GM06990 (cell line): ENCODE measurements at regions not wholly inside any gene's neighbourhood (a gene's known extent, or its start where the extent isn't known, plus 50 kb on each side); places are given as distances from the start of the nearest gene placed in this dataset.
"Not testable (repeated sequence)": the region's sequence is repeated elsewhere in the genome, so short reads cannot be mapped to it uniquely, and the experiment has no call there.

Experiments used
- DNase-seq: peaks from one replicate; pipeline ENCODE4 v3.0.0-alpha.2; 2011; ENCODE audit not compliant: insufficient read length; ENCODE audit errors: extremely low read depth
- H3K27me3 ChIP-seq: replicated peaks from 2 replicates; pipeline ENCODE4 v1.6.0; 2011; ENCODE audit warnings: low read length; ENCODE audit not compliant: control insufficient read depth, insufficient read depth
- H3K36me3 ChIP-seq: 2 replicates; pipeline ENCODE4 v1.5.1; 2011; ENCODE audit warnings: low read length; ENCODE audit not compliant: control insufficient read depth, insufficient read depth
- H3K4me3 ChIP-seq: replicated peaks from 2 replicates; pipeline ENCODE4 v1.5.1; 2011; ENCODE audit warnings: low read depth, mild to moderate bottlenecking, control low read depth, low read length
- CTCF ChIP-seq: IDR thresholded peaks from 2 replicates; pipeline ENCODE4 v1.5.1; 2011; ENCODE audit warnings: low read length, control low read depth, mild to moderate bottlenecking, inconsistent platforms; ENCODE audit not compliant: insufficient read depth, poor library complexity, severe bottlenecking

- DNase-seq = no peak
- H3K4me3 ChIP-seq = no peak overlapping the region
- no peaks in the 10 kb centered on the region for H3K27me3 ChIP-seq
- TF ChIP-seq CTCF = no peak
- no peaks in the 10 kb centered on the region for H3K36me3 ChIP-seq
These were observed 212.8 kb upstream of the SSTR1 start for GRCh38 chr14:37994846-37995372.

GRCh38 chr14:37997017-37997416 is 210.7 kb upstream of the SSTR1 start:
- TF ChIP-seq CTCF = no peak
- no peaks in the 10 kb centered on the region for H3K27me3 ChIP-seq
- no peak overlapping the region for H3K4me3 ChIP-seq
- H3K36me3 ChIP-seq = no peaks in the 10 kb centered on the region
- no peak for DNase-seq

- Histone ChIP-seq H3K27me3 (no peaks in the 10 kb centered on the region), H3K36me3 (no peaks in the 10 kb centered on the region), H3K4me3 (no peak overlapping the region)
- no peak for DNase-seq
- no peak for TF ChIP-seq CTCF
These were observed 207.4 kb upstream of the SSTR1 start for GRCh38 chr14:38000340-38000739.

- TF ChIP-seq CTCF = no peak
- no peak overlapping the region for H3K4me3 ChIP-seq
- H3K36me3 ChIP-seq = no peaks in the 10 kb centered on the region
- H3K27me3 ChIP-seq = no peaks in the 10 kb centered on the region
- no peak for DNase-seq
These were observed 206.2 kb upstream of the SSTR1 start for GRCh38 chr14:38001501-38001900.

GRCh38 chr14:38003746-38004609 is 203.7 kb upstream of the SSTR1 start:
- TF ChIP-seq CTCF = no peak
- Histone ChIP-seq H3K27me3 (no peaks in the 10 kb centered on the region), H3K4me3 (no peak overlapping the region), H3K36me3 (no peaks in the 10 kb centered on the region)
- no peak for DNase-seq

- Histone ChIP-seq H3K36me3 (no peaks in the 10 kb centered on the region), H3K4me3 (no peak overlapping the region), H3K27me3 (no peaks in the 10 kb centered on the region)
- TF ChIP-seq CTCF = no peak
- no peak for DNase-seq
These were observed 203.2 kb upstream of the SSTR1 start for GRCh38 chr14:38004610-38004879.

- not testable (repeated sequence) for H3K27me3 ChIP-seq, H3K36me3 ChIP-seq, DNase-seq, H3K4me3 ChIP-seq
These were observed 196.5 kb upstream of the SSTR1 start for GRCh38 chr14:38011156-38011555.
